Astrocyte (in vitro differentiated cells and primary cell): ENCODE measurements at regions not wholly inside any gene's neighbourhood (a gene's known extent, or its start where the extent isn't known, plus 50 kb on each side); places are given as distances from the start of the nearest gene placed in this dataset.

ENCODE experiments used
- EZH2 ChIP-seq: IDR thresholded peaks from 2 replicates; pipeline ENCODE4 v1.6.1; 2012; ENCODE audit warnings: mild to moderate bottlenecking, low read length, inconsistent platforms; ENCODE audit not compliant: insufficient read depth
- TF ChIP-seq, protein P1 (sequence below): IDR thresholded peaks from 2 replicates; pipeline ENCODE4 v1.5.1; 2011; ENCODE audit warnings: low read depth, mild to moderate bottlenecking, inconsistent platforms, low read length, moderate library complexity; ENCODE audit not compliant: insufficient read depth

GRCh38 chr6:71589254-71589653 lies 297.1 kb upstream of the RIMS1 start:
- TF ChIP-seq, protein P1, sequence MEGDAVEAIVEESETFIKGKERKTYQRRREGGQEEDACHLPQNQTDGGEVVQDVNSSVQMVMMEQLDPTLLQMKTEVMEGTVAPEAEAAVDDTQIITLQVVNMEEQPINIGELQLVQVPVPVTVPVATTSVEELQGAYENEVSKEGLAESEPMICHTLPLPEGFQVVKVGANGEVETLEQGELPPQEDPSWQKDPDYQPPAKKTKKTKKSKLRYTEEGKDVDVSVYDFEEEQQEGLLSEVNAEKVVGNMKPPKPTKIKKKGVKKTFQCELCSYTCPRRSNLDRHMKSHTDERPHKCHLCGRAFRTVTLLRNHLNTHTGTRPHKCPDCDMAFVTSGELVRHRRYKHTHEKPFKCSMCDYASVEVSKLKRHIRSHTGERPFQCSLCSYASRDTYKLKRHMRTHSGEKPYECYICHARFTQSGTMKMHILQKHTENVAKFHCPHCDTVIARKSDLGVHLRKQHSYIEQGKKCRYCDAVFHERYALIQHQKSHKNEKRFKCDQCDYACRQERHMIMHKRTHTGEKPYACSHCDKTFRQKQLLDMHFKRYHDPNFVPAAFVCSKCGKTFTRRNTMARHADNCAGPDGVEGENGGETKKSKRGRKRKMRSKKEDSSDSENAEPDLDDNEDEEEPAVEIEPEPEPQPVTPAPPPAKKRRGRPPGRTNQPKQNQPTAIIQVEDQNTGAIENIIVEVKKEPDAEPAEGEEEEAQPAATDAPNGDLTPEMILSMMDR = no peak
- TF ChIP-seq EZH2 = no peak
